PFSK-1 (cell line): ENCODE measurements at regions not wholly inside any gene's neighbourhood (a gene's known extent, or its start where the extent isn't known, plus 50 kb on each side); places are given as distances from the start of the nearest gene placed in this dataset.

ENCODE experiments used
- FOXP2 ChIP-seq: optimal IDR thresholded peaks from 2 replicates; pipeline ENCODE3; 2011; ENCODE audit warnings: borderline replicate concordance, control low read depth, inconsistent platforms; ENCODE audit not compliant: insufficient read depth; ENCODE audit errors: extremely low read length, extremely low read depth
- POLR2AphosphoS5 ChIP-seq: IDR thresholded peaks from 2 replicates; pipeline ENCODE4 v1.6.1; 2012; ENCODE audit warnings: low read depth, mild to moderate bottlenecking, control low read depth, low read length, moderate library complexity
- SIN3A ChIP-seq: IDR thresholded peaks from 2 replicates; pipeline ENCODE4 v1.6.1; 2012; ENCODE audit warnings: mild to moderate bottlenecking, low read length, moderate library complexity, borderline replicate concordance; ENCODE audit not compliant: insufficient read depth
- TAF1 ChIP-seq: IDR thresholded peaks from 2 replicates; pipeline ENCODE4 v1.6.1; 2012; ENCODE audit warnings: low read length, control low read depth, borderline replicate concordance; ENCODE audit not compliant: insufficient read depth
- TF ChIP-seq, protein P1 (sequence below), 2 experiments: IDR thresholded peaks; 2 replicates each; pipeline versions ENCODE4 v1.6.1 to v1.8.0; 2011 to 2012; ENCODE audit warnings: low read depth in 2 of 2, low read length in 2 of 2, control low read depth in 1 of 2, inconsistent platforms in 1 of 2, mild to moderate bottlenecking in 1 of 2, moderate library complexity in 1 of 2; ENCODE audit not compliant: insufficient read depth in 1 of 2

DNA sequence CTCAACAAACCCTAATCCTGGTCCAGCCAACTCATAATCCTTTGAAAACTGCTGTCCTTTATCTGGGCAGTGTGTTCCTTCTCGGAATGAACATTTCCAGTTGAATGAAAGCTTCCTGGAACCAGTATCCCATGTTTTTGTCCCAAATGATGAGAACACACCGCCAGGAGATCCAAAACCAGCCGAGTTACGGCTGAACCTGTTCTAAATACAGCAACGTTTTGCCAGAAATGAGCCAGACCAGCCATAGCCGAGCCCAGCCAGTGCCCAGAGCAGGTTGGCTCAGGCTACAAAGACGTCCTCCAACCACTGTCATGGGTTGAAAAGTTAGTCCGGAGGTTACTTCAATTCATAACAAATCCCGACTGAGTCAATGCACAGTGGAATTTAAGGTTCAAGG, 67.6 kb upstream of the FOXF1 start:
- TF ChIP-seq TAF1 (no peak), FOXP2 (no peak), POLR2AphosphoS5 (no peak), SIN3A (no peak)
- TF ChIP-seq, protein P1, sequence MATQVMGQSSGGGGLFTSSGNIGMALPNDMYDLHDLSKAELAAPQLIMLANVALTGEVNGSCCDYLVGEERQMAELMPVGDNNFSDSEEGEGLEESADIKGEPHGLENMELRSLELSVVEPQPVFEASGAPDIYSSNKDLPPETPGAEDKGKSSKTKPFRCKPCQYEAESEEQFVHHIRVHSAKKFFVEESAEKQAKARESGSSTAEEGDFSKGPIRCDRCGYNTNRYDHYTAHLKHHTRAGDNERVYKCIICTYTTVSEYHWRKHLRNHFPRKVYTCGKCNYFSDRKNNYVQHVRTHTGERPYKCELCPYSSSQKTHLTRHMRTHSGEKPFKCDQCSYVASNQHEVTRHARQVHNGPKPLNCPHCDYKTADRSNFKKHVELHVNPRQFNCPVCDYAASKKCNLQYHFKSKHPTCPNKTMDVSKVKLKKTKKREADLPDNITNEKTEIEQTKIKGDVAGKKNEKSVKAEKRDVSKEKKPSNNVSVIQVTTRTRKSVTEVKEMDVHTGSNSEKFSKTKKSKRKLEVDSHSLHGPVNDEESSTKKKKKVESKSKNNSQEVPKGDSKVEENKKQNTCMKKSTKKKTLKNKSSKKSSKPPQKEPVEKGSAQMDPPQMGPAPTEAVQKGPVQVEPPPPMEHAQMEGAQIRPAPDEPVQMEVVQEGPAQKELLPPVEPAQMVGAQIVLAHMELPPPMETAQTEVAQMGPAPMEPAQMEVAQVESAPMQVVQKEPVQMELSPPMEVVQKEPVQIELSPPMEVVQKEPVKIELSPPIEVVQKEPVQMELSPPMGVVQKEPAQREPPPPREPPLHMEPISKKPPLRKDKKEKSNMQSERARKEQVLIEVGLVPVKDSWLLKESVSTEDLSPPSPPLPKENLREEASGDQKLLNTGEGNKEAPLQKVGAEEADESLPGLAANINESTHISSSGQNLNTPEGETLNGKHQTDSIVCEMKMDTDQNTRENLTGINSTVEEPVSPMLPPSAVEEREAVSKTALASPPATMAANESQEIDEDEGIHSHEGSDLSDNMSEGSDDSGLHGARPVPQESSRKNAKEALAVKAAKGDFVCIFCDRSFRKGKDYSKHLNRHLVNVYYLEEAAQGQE (IDR thresholded peaks at IDR 0.05; ENCODE audit: insufficient read depth in 1 of 2, low read depth in 2 of 2, low read length in 2 of 2) = no peak

DNA sequence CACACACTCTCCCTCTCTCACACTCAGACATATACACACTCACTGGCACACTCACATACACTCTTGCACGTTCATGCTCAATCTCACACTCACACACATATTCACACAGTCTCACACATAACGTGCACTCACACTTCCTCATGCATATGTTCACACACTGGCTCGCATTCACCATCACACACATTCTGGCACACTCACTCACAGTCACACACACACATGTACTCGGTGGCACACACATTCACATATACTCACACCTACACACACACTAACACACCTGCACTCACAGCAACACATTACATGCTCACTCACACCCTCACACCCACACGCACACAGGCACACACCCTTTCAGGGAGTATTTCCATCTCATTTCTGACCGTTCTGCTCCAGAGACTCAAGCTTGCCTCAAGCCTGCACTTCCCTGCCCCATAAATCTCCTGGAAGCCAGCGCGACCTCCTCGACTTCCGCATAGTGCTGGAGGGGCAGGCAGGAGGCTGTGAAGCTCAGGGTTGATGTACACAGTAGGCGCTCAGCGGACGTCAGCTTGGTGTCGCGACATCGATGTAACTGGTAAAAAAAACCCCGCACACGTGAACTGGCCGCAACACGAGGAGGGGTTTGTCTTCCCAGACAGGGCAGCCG, 66.7 kb upstream of the FOXF1 start:
- no peak for TF ChIP-seq POLR2AphosphoS5
- TF ChIP-seq FOXP2 = no peak
- TF ChIP-seq, protein P1 (IDR thresholded peaks at IDR 0.05; ENCODE audit: insufficient read depth in 1 of 2, low read depth in 2 of 2, low read length in 2 of 2) = no peak
- TF ChIP-seq SIN3A = no peak
- TF ChIP-seq TAF1 = no peak

DNA sequence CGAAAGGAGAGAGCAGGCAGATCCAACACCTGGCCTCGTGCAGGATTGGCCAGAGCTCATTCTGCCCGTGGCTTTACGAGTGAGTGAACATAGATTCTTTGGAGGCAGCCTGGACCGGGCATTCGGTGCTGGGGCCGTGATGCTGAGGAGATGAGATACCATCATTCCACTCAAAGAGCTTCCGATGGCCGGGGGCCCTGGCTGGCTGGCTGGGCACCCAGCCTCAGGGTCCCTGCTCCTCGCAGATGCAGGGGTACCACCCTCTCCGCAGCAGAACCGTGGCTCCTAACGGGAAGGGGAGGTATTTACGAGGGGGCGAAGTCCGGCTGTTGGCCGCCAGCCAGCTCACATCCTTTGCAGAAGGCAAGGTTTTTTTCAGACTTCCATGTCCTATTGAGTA, 66.1 kb upstream of the FOXF1 start:
- TF ChIP-seq SIN3A = no peak
- no peak for TF ChIP-seq TAF1
- TF ChIP-seq FOXP2 = no peak
- TF ChIP-seq, protein P1 (IDR thresholded peaks at IDR 0.05; ENCODE audit: insufficient read depth in 1 of 2, low read depth in 2 of 2, low read length in 2 of 2) = no peak

DNA sequence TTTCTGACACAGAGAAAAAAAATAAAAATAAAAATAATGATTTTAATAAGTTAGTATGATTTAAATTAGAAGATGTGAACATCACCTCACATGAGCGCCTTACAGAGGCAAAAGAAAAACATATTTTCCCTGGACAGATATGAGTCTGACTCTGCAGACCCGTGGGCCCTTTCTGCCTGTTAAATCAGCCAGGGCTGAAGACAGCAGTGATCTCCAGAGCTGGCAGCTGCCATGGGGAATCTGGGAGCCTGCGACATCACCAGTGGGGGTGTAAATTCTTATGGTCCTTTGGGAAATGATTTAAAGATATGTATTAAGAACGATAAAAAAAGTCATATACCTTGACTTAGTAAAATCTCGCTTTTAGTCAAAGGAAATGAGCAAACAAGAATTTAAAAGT, 65.7 kb upstream of the FOXF1 start:
- TF ChIP-seq, protein P1 (IDR thresholded peaks at IDR 0.05; ENCODE audit: insufficient read depth in 1 of 2, low read depth in 2 of 2, low read length in 2 of 2) = no peak
- TF ChIP-seq TAF1 (no peak), FOXP2 (no peak), POLR2AphosphoS5 (no peak), SIN3A (no peak)

DNA sequence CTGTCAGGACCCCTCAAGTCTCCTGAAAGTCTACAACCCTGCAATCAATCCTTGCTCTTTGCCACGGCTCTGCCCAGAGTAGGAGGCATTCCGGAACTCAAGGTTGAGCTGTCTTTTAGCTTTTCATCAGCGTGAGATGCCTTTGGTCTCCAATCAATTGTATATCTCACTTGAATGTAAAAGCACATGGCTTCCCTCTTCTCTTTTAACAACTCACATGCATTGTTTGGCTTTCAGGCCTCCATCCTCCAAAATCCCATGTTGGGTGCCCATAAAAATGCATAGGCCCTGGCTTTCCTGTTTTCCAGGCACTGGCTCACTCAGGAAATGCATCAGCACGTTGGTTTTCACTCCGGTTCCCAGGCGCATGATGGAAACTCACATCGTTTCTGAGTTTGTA, 64.0 kb upstream of the FOXF1 start:
- TF ChIP-seq TAF1 (no peak), FOXP2 (no peak), SIN3A (no peak), POLR2AphosphoS5 (no peak)
- TF ChIP-seq, protein P1 (IDR thresholded peaks at IDR 0.05; ENCODE audit: insufficient read depth in 1 of 2, low read depth in 2 of 2, low read length in 2 of 2) = no peak
